ENCODE measurements at regions not wholly inside any gene's neighbourhood (a gene's known extent, or its start where the extent isn't known, plus 50 kb on each side); places are given as distances from the start of the nearest gene placed in this dataset.

GRCh38 chr13:22018076-22018835 lies 347.4 kb downstream of the FGF9 start:
- H3K23me2 ChIP-seq (ENCODE audit: insufficient read length, low read depth, low read length, poor library complexity, severe bottlenecking) = no peaks in the 10 kb centered on the region
- no peak overlapping the region for H3K14ac ChIP-seq (ENCODE audit: insufficient read depth, low read length)
- H3K4me2 ChIP-seq (ENCODE audit: insufficient read depth, insufficient read length, low read length) = no peak overlapping the region
- H3K27ac ChIP-seq (ENCODE audit: insufficient read length, low read depth, low read length) = no peak overlapping the region
- no peak overlapping the region for H2BK5ac ChIP-seq (ENCODE audit: insufficient read length, low read length)
- H4K20me1 ChIP-seq (ENCODE audit: control insufficient read depth, insufficient read depth, insufficient read length) = no peaks in the 10 kb centered on the region
- no peaks in the 10 kb centered on the region for H3K27me3 ChIP-seq (ENCODE audit: insufficient read depth, low read length)
- H3K4me3 Mint-ChIP-seq = no peak overlapping the region
- no peak overlapping the region for H2BK20ac ChIP-seq (ENCODE audit: low read depth, low read length, poor library complexity, severe bottlenecking)
- no peak overlapping the region for H4K5ac ChIP-seq (ENCODE audit: insufficient read length, low read depth, low read length)
- H3K9me3 ChIP-seq (ENCODE audit: control insufficient read depth, low read depth, low read length) = no peaks in the 10 kb centered on the region
- no peaks in the 10 kb centered on the region for H3K79me2 ChIP-seq (ENCODE audit: insufficient read depth, low read length)
- H2AK5ac ChIP-seq (ENCODE audit: insufficient read length, low read length) = no peak overlapping the region
- WGBS (ENCODE audit: extremely low coverage, insufficient read length, low lambda C conversion rate) = no CpG with 5 or more reads among the region's 14 CpGs
- no peak overlapping the region for H3K23ac ChIP-seq (ENCODE audit: insufficient read length, low read depth, low read length)
- H3K56ac ChIP-seq (ENCODE audit: insufficient read length, low read depth, low read length) = no peak overlapping the region
- no peaks in the 10 kb centered on the region for H3K36me3 Mint-ChIP-seq (ENCODE audit: insufficient read depth in 1 of 3, low read depth in 3 of 3)
- H3K27ac Mint-ChIP-seq = no peak overlapping the region
- H3T11ph ChIP-seq (ENCODE audit: low read length) = no peak overlapping the region
- H4K8ac ChIP-seq (replicated peaks; ENCODE audit: insufficient read length, low read depth, low read length) = no peak overlapping the region
- H2BK120ac ChIP-seq (ENCODE audit: low read depth, low read length, poor library complexity, severe bottlenecking) = no peak overlapping the region
- no peak overlapping the region for H4K91ac ChIP-seq (ENCODE audit: insufficient read length, low read depth, low read length)
- H3K9ac ChIP-seq (ENCODE audit: extremely low read depth, insufficient read length, low read length) = no peak overlapping the region
- H3K27me3 Mint-ChIP-seq (ENCODE audit: low read depth) = no peaks in the 10 kb centered on the region
- no peaks in the 10 kb centered on the region for H3K9me3 Mint-ChIP-seq
- no peak overlapping the region for H3K18ac ChIP-seq (ENCODE audit: insufficient read length, low read depth, low read length)
- H2BK15ac ChIP-seq (ENCODE audit: low read depth, low read length) = no peak overlapping the region
- no peak overlapping the region for H2BK12ac ChIP-seq (ENCODE audit: insufficient read length, low read depth, low read length)
- DNase-seq = no peak
- no peak for TF ChIP-seq CTCF (conservative IDR thresholded peaks at IDR 0.05)
- no peak overlapping the region for H2AFZ ChIP-seq (ENCODE audit: low read length)
- no peaks in the 10 kb centered on the region for H3K79me1 ChIP-seq (ENCODE audit: insufficient read depth, low read depth, low read length, poor library complexity, severe bottlenecking)
- no peak overlapping the region for H3K4ac ChIP-seq (ENCODE audit: low read depth, low read length)
- H3K4me1 Mint-ChIP-seq = no peaks in the 10 kb centered on the region
- H3K4me1 ChIP-seq (ENCODE audit: insufficient read depth, low read length) = no peaks in the 10 kb centered on the region
